ENCODE measurements at regions not wholly inside any gene's neighbourhood (a gene's known extent, or its start where the extent isn't known, plus 50 kb on each side); places are given as distances from the start of the nearest gene placed in this dataset.

- Mint-ChIP-seq H3K4me3 (no peak overlapping the region), H3K27ac (no peak overlapping the region), H3K4me1 (no peaks in the 10 kb centered on the region), H3K9me3 (peaks cover 5% of the 10 kb centered on the region), H3K27me3 (ENCODE audit: low read depth) (no peaks in the 10 kb centered on the region), H3K36me3 (ENCODE audit: low read depth) (no peaks in the 10 kb centered on the region)
- TF ChIP-seq CTCF (IDR thresholded peaks at IDR 0.05; ENCODE audit: unreplicated experiment in 3 of 3) = no peak
Measured at GRCh38 chr6:121998631-121999030, 400.8 kb upstream of the HSF2 start.

- no peaks in the 10 kb centered on the region for H3K4me1 Mint-ChIP-seq
- H3K9me3 Mint-ChIP-seq = peaks cover 5% of the 10 kb centered on the region
- H3K27me3 Mint-ChIP-seq (ENCODE audit: low read depth) = no peaks in the 10 kb centered on the region
- H3K27ac Mint-ChIP-seq = peak overlapping the region in 1 of 3 experiments; percentile 42
- H3K4me3 Mint-ChIP-seq = no peak overlapping the region
- H3K36me3 Mint-ChIP-seq (ENCODE audit: low read depth) = no peaks in the 10 kb centered on the region
- TF ChIP-seq CTCF (IDR thresholded peaks at IDR 0.05; ENCODE audit: unreplicated experiment in 3 of 3) = no peak
Measured at GRCh38 chr6:121999456-122000065, 399.9 kb upstream of the HSF2 start.

- Mint-ChIP-seq H3K27ac (no peak overlapping the region), H3K36me3 (ENCODE audit: low read depth) (no peaks in the 10 kb centered on the region), H3K4me1 (peaks cover 11% of the 10 kb centered on the region), H3K4me3 (no peak overlapping the region), H3K27me3 (ENCODE audit: low read depth) (no peaks in the 10 kb centered on the region), H3K9me3 (no peaks in the 10 kb centered on the region)
- TF ChIP-seq CTCF (IDR thresholded peaks at IDR 0.05; ENCODE audit: unreplicated experiment in 3 of 3) = no peak
Measured at GRCh38 chr6:122005661-122006060, 393.8 kb upstream of the HSF2 start.

GRCh38 chr6:122007339-122007738, 392.1 kb upstream of the HSF2 start:
- no peaks in the 10 kb centered on the region for H3K27me3 Mint-ChIP-seq (ENCODE audit: low read depth)
- peaks cover 11% of the 10 kb centered on the region for H3K4me1 Mint-ChIP-seq
- TF ChIP-seq CTCF (IDR thresholded peaks at IDR 0.05; ENCODE audit: unreplicated experiment in 3 of 3) = no peak
- H3K4me3 Mint-ChIP-seq = no peak overlapping the region
- no peaks in the 10 kb centered on the region for H3K36me3 Mint-ChIP-seq (ENCODE audit: low read depth)
- no peaks in the 10 kb centered on the region for H3K9me3 Mint-ChIP-seq
- H3K27ac Mint-ChIP-seq = peak overlapping the region in 2 of 3 experiments; percentile 64 to 88

- Mint-ChIP-seq H3K4me3 (no peak overlapping the region), H3K27me3 (ENCODE audit: low read depth) (no peaks in the 10 kb centered on the region), H3K36me3 (ENCODE audit: low read depth) (no peaks in the 10 kb centered on the region), H3K27ac (no peak overlapping the region), H3K9me3 (no peaks in the 10 kb centered on the region), H3K4me1 (peaks cover 11% of the 10 kb centered on the region)
- no peak for TF ChIP-seq CTCF (IDR thresholded peaks at IDR 0.05; ENCODE audit: unreplicated experiment in 3 of 3)
Measured at GRCh38 chr6:122008101-122008999, 391.1 kb upstream of the HSF2 start.

Measured in nephron (organoid).